Hepatocyte (in vitro differentiated cells): ENCODE measurements at regions not wholly inside any gene's neighbourhood (a gene's known extent, or its start where the extent isn't known, plus 50 kb on each side); places are given as distances from the start of the nearest gene placed in this dataset.

Experiments
- CTCF ChIP-seq: fragments of 200-600 bp; sonication (generic); IDR thresholded peaks from 2 replicates; pipeline ENCODE4 v1.5.1; 2016; ENCODE audit warnings: antibody characterized with exemption, mild to moderate bottlenecking; ENCODE audit not compliant: poor library complexity
- EZH2 ChIP-seq: fragments of 200-600 bp; sonication (generic); IDR thresholded peaks from 2 replicates; pipeline ENCODE4 v1.6.1; 2016; ENCODE audit warnings: antibody characterized with exemption, mild to moderate bottlenecking, borderline replicate concordance
- EZH2phosphoT487 ChIP-seq: fragments of 200-600 bp; sonication (generic); IDR thresholded peaks from one replicate; pipeline ENCODE4 v1.6.1; 2018; ENCODE audit warnings: antibody characterized with exemption, mild to moderate bottlenecking, low read depth, moderate library complexity; ENCODE audit not compliant: unreplicated experiment, severe bottlenecking

GRCh38 chr10:117741524-117741923, 199.0 kb downstream of the EMX2 start:
- no peak for TF ChIP-seq CTCF
- no peak for TF ChIP-seq EZH2phosphoT487
- no peak for TF ChIP-seq EZH2
